HCT116 (cell line): ENCODE measurements at regions not wholly inside any gene's neighbourhood (a gene's known extent, or its start where the extent isn't known, plus 50 kb on each side); places are given as distances from the start of the nearest gene placed in this dataset.

Experiments
- ATAC-seq: fragments of 200-7000 bp; cut with Tn5 transposase; 2 replicates; pipeline ENCODE4 v1.9.1; 2020; ENCODE audit warnings: mild to moderate bottlenecking, moderate library complexity
- BruUV-seq: library from RNA; stranded (reverse); fragments of 400-500 nt; replicated peaks from 2 replicates; lab custom pipeline; 2021; lab: Mats Ljungman, UMichigan
- CTCF ChIA-PET: fragments of 300-600 bp; sonication (Branson Sonifier 250); formaldehyde crosslinking; loops from one replicate; lab custom pipeline; 2021; ENCODE audit warnings: antibody characterized with exemption; lab: Charles Lee
- POLR2A ChIA-PET: fragments of 300-600, 350-600 bp; sonication (Branson Sonifier 250); formaldehyde crosslinking; loops from one replicate; lab custom pipeline; 2021; ENCODE audit warnings: antibody characterized with exemption; lab: Charles Lee
- RAD21 ChIA-PET, 2 experiments: fragments of 300-600 bp; sonication (Branson Sonifier 250); formaldehyde crosslinking; loops; one replicate each; lab custom pipeline; 2023; ENCODE audit warnings: low total read pairs in 2 of 2; ENCODE audit not compliant: uncharacterized antibody in 2 of 2, unreplicated experiment in 2 of 2, low non-redundant PET in 1 of 2; lab: Charles Lee
- DNase-seq: peaks from one replicate; pipeline ENCODE4 v3.0.0-alpha.2; 2010; ENCODE audit warnings: low read depth, low spot score
- H2AFZ ChIP-seq: fragments of 200-600 bp; shearing (Covaris generic), sonication (generic); 2 replicates; pipeline ENCODE4 v1.6.1; 2017; ENCODE audit warnings: low read depth, mixed run types, mixed read lengths, antibody characterized with exemption, low read length; ENCODE audit not compliant: poor library complexity, severe bottlenecking
- H3K27ac ChIP-seq: 2 replicates; pipeline ENCODE4 v1.5.1; 2012; ENCODE audit warnings: low read depth, low read length
- H3K27me3 ChIP-seq: fragments of 200-600 bp; sonication (generic); 2 replicates; pipeline ENCODE4 v1.6.1; 2016; ENCODE audit warnings: mixed run types, low read length, mixed read lengths; ENCODE audit not compliant: insufficient read depth
- H3K36me3 ChIP-seq, 2 experiments: fragments of 200-500 bp in 1 of 2; fragments of 200-600 bp in 1 of 2; sonication (Bioruptor generic) in 1 of 2; sonication (generic) in 1 of 2; 2 replicates each; pipeline versions ENCODE4 v1.5.1 to v1.6.1; 2014 to 2016; ENCODE audit warnings: low read length in 2 of 2, inconsistent platforms in 1 of 2, mixed read lengths in 1 of 2, mixed run types in 1 of 2; ENCODE audit not compliant: insufficient read depth in 2 of 2, control insufficient read depth in 1 of 2
- H3K4me1 ChIP-seq, 2 experiments: fragments of 200-600 bp in 1 of 2; sonication (generic) in 1 of 2; 2 replicates each; pipeline versions ENCODE4 v1.5.1 to v1.6.1; 2012 to 2017; ENCODE audit warnings: low read length in 2 of 2, inconsistent platforms in 1 of 2, mild to moderate bottlenecking in 1 of 2, mixed read lengths in 1 of 2, mixed run types in 1 of 2, moderate library complexity in 1 of 2; ENCODE audit not compliant: insufficient read depth in 2 of 2, control insufficient read depth in 1 of 2
- H3K4me2 ChIP-seq: fragments of 200-600 bp; sonication (generic); 2 replicates; pipeline ENCODE4 v1.6.1; 2017; ENCODE audit warnings: mixed run types, low read length, mixed read lengths
- H3K4me3 ChIP-seq, 2 experiments: fragments of 200-600 bp in 1 of 2; sonication (generic) in 1 of 2; replicated peaks in 1 of 2; 2 replicates each; pipeline ENCODE4 v1.5.1; 2011 to 2016; ENCODE audit warnings: low read length in 2 of 2, control low read depth in 1 of 2, low read depth in 1 of 2, mild to moderate bottlenecking in 1 of 2, mixed read lengths in 1 of 2, mixed run types in 1 of 2
- H3K79me2 ChIP-seq: fragments of 200-600 bp; sonication (generic); 2 replicates; pipeline ENCODE4 v1.6.1; 2017; ENCODE audit warnings: mild to moderate bottlenecking, mixed run types, low read length, moderate library complexity, mixed read lengths; ENCODE audit not compliant: insufficient read depth
- H3K9ac ChIP-seq: fragments of 200-600 bp; sonication (generic); 2 replicates; pipeline ENCODE4 v1.6.1; 2016; ENCODE audit warnings: low read length, mixed read lengths
- H3K9me2 ChIP-seq: fragments of 200-600 bp; sonication (generic), shearing (Covaris generic); 2 replicates; pipeline ENCODE4 v1.6.1; 2017; ENCODE audit warnings: mixed run types, mild to moderate bottlenecking, moderate library complexity; ENCODE audit not compliant: insufficient read depth
- H3K9me3 ChIP-seq, 2 experiments: fragments of 200-500 bp in 1 of 2; fragments of 200-600 bp in 1 of 2; sonication (Bioruptor generic) in 1 of 2; sonication (generic) in 1 of 2; 2 replicates each; pipeline ENCODE4 v1.6.1; 2014 to 2017; ENCODE audit warnings: low read length in 2 of 2, mixed read lengths in 2 of 2, inconsistent platforms in 1 of 2, low read depth in 1 of 2, mild to moderate bottlenecking in 1 of 2, mixed run types in 1 of 2, moderate library complexity in 1 of 2; ENCODE audit not compliant: control insufficient read depth in 1 of 2, insufficient read depth in 1 of 2
- H4K20me1 ChIP-seq: fragments of 200-600 bp; sonication (generic), shearing (Covaris generic); 2 replicates; pipeline ENCODE4 v1.6.1; 2017; ENCODE audit warnings: mixed run types, mild to moderate bottlenecking, moderate library complexity; ENCODE audit not compliant: insufficient read depth
- CBX3 ChIP-seq: IDR thresholded peaks from 2 replicates; pipeline ENCODE4 v1.6.1; 2012; ENCODE audit warnings: low read depth
- CEBPB ChIP-seq: IDR thresholded peaks from 2 replicates; pipeline ENCODE4 v1.6.1; 2012; ENCODE audit warnings: low read depth
- CTCF ChIP-seq, 3 experiments: fragments of 200-600 bp in 1 of 3; sonication (generic) in 1 of 3; IDR thresholded peaks in 2 of 3; conservative IDR thresholded peaks in 1 of 3; 2 replicates each; pipeline ENCODE4 v1.5.1; 2012 to 2017; ENCODE audit warnings: low read depth in 2 of 3, low read length in 2 of 3, antibody characterized with exemption in 1 of 3, borderline replicate concordance in 1 of 3, control low read depth in 1 of 3, mild to moderate bottlenecking in 1 of 3, mixed read lengths in 1 of 3, mixed run types in 1 of 3, moderate library complexity in 1 of 3; ENCODE audit not compliant: insufficient read depth in 1 of 3
- EGR1 ChIP-seq: IDR thresholded peaks from 2 replicates; pipeline ENCODE4 v1.6.1; 2012; ENCODE audit warnings: low read depth
- EZH2 ChIP-seq: fragments of 200-600 bp; sonication (generic); IDR thresholded peaks from 2 replicates; pipeline ENCODE4 v1.6.1; 2017; ENCODE audit warnings: antibody characterized with exemption, mixed run types
- EZH2phosphoT487 ChIP-seq: fragments of 200-600 bp; IDR thresholded peaks from 2 replicates; pipeline ENCODE4 v1.6.1; 2018; ENCODE audit warnings: antibody characterized with exemption, borderline replicate concordance
- JUND ChIP-seq: IDR thresholded peaks from 2 replicates; pipeline ENCODE4 v1.6.1; 2012
- MAX ChIP-seq: IDR thresholded peaks from 2 replicates; pipeline ENCODE4 v1.6.1; 2012
- POLR2A ChIP-seq: IDR thresholded peaks from 2 replicates; pipeline ENCODE4 v1.7.0; 2011; ENCODE audit warnings: borderline replicate concordance; ENCODE audit not compliant: insufficient read depth, insufficient read length; ENCODE audit errors: extremely low read depth
- POLR2AphosphoS5 ChIP-seq: IDR thresholded peaks from 2 replicates; pipeline ENCODE4 v1.6.1; 2011; ENCODE audit warnings: mild to moderate bottlenecking, low read depth, low read length, moderate library complexity
- SIN3A ChIP-seq: IDR thresholded peaks from 2 replicates; pipeline ENCODE4 v1.6.1; 2012; ENCODE audit warnings: low read depth
- SRF ChIP-seq: IDR thresholded peaks from 2 replicates; pipeline ENCODE4 v1.6.1; 2012; ENCODE audit warnings: low read depth
- ZBTB33 ChIP-seq: IDR thresholded peaks from 2 replicates; pipeline ENCODE4 v1.6.1; 2011; ENCODE audit warnings: mild to moderate bottlenecking, low read length, moderate library complexity; ENCODE audit not compliant: insufficient replicate concordance; ENCODE audit errors: extremely low read depth
- ZFX ChIP-seq: fragments of 450-650 bp; IDR thresholded peaks from 2 replicates; pipeline ENCODE4 v1.6.1; 2017
- ZNF274 ChIP-seq: fragments of 200-500 bp; sonication (Bioruptor generic); IDR thresholded peaks from 2 replicates; pipeline ENCODE4 v1.6.1; 2014; ENCODE audit warnings: mild to moderate bottlenecking, low read depth, low read length, inconsistent platforms
- intact Hi-C: fragments of 100-400 bp; cut with micrococcal nuclease; formaldehyde crosslinking; loops from 2 replicates; pipeline ENCODE4 v1.10.0; 2022

GRCh38 chr2:225788571-225789094 is 389.1 kb downstream of the NYAP2 start:
- H3K4me2 ChIP-seq: no peak overlapping the region
- H2AFZ ChIP-seq: no peak overlapping the region
- no peak overlapping the region for H3K9ac ChIP-seq
- CTCF ChIA-PET: no interaction called here
- H3K36me3 ChIP-seq: no peaks in the 10 kb centered on the region
- no peak overlapping the region for H3K4me3 ChIP-seq
- RAD21 ChIA-PET: no interaction called here
- POLR2A ChIA-PET: no interaction called here
- ATAC-seq: no peak
- no peak overlapping the region for H3K27ac ChIP-seq
- H3K79me2 ChIP-seq: no peaks in the 10 kb centered on the region
- H4K20me1 ChIP-seq: no peaks in the 10 kb centered on the region
- H3K9me3 ChIP-seq: no peaks in the 10 kb centered on the region
- H3K9me2 ChIP-seq: 0 out of 2 replicates have a peak, but pooled peaks cover 3% of the 10 kb centered on the region
- no peaks in the 10 kb centered on the region for H3K27me3 ChIP-seq
- no peak for TF ChIP-seq EZH2
- no peak for TF ChIP-seq CEBPB
- no peak for TF ChIP-seq MAX
- no peak for TF ChIP-seq ZNF274
- TF ChIP-seq JUND: no peak
- TF ChIP-seq, all 23 proteins: peak for 0
- DNase-seq: no peak
- H3K4me1 ChIP-seq: no peaks in the 10 kb centered on the region
- intact Hi-C loops: no loop called here
- no TSS peak for BruUV-seq

- no peaks in the 10 kb centered on the region for H4K20me1 ChIP-seq
- ATAC-seq (no peak), DNase-seq (no peak)
- H3K4me1 ChIP-seq: no peaks in the 10 kb centered on the region
- RAD21 ChIA-PET: no interaction called here
- H3K79me2 ChIP-seq: no peaks in the 10 kb centered on the region
- no peak overlapping the region for H2AFZ ChIP-seq
- H3K4me2 ChIP-seq: no peak overlapping the region
- POLR2A ChIA-PET: no interaction called here
- H3K27ac ChIP-seq: no peak overlapping the region
- no peaks in the 10 kb centered on the region for H3K9me3 ChIP-seq
- no peaks in the 10 kb centered on the region for H3K36me3 ChIP-seq
- CTCF ChIA-PET: no interaction called here
- intact Hi-C loops: no loop called here
- no peak overlapping the region for H3K9ac ChIP-seq
- 0 out of 2 replicates have a peak, but pooled peaks cover 3% of the 10 kb centered on the region for H3K9me2 ChIP-seq
- H3K27me3 ChIP-seq: no peaks in the 10 kb centered on the region
- H3K4me3 ChIP-seq: no peak overlapping the region
- BruUV-seq: no TSS peak
- TF ChIP-seq EZH2phosphoT487 (no peak), SRF (no peak), CTCF (IDR thresholded peaks at IDR 0.05 in 2 of 3, conservative IDR thresholded peaks at IDR 0.05 in 1 of 3; ENCODE audit: borderline replicate concordance in 1 of 3, insufficient read depth in 1 of 3, low read depth in 2 of 3, low read length in 2 of 3) (no peak), EGR1 (no peak), POLR2AphosphoS5 (no peak), POLR2A (no peak), ZFX (no peak), CEBPB (no peak), ZBTB33 (no peak), SIN3A (no peak), CBX3 (no peak)
Observed at GRCh38 chr2:225787497-225787896, 388.0 kb downstream of the NYAP2 start.
